H1 (cell line): ENCODE measurements at regions not wholly inside any gene's neighbourhood (a gene's known extent, or its start where the extent isn't known, plus 50 kb on each side); places are given as distances from the start of the nearest gene placed in this dataset.

Source experiments
- RAD21 ChIP-seq, 2 experiments: IDR thresholded peaks in 1 of 2; conservative IDR thresholded peaks in 1 of 2; 2 replicates each; pipeline ENCODE4 v1.6.1; 2011; ENCODE audit warnings: low read depth in 2 of 2, low read length in 2 of 2, improper control_type of control experiment in 1 of 2, inconsistent platforms in 1 of 2, mild to moderate bottlenecking in 1 of 2, moderate library complexity in 1 of 2
- TCF12 ChIP-seq: IDR thresholded peaks from 2 replicates; pipeline ENCODE4 v1.6.1; 2011; ENCODE audit warnings: low read depth, mild to moderate bottlenecking, low read length
- TEAD4 ChIP-seq: IDR thresholded peaks from 2 replicates; pipeline ENCODE4 v1.6.1; 2012; ENCODE audit warnings: low read depth, low read length, inconsistent platforms, mixed read lengths
- USF2 ChIP-seq: IDR thresholded peaks from 2 replicates; pipeline ENCODE4 v1.6.1; 2011; ENCODE audit warnings: low read length, improper control_type of control experiment

- no peak for TF ChIP-seq TCF12
- no peak for TF ChIP-seq TEAD4
- TF ChIP-seq USF2: no peak
- peak; percentile 88 to 89 for TF ChIP-seq RAD21 (IDR thresholded peaks at IDR 0.05 in 1 of 2, conservative IDR thresholded peaks at IDR 0.05 in 1 of 2; ENCODE audit: low read depth in 2 of 2, low read length in 2 of 2)
These were observed 52.2 kb upstream of the KCNH7 start (continued) for GRCh38 chr2:162890690-162891311.
